Panc1 (cell line): ENCODE measurements at regions not wholly inside any gene's neighbourhood (a gene's known extent, or its start where the extent isn't known, plus 50 kb on each side); places are given as distances from the start of the nearest gene placed in this dataset.

Source experiments
- POLR2AphosphoS5 ChIP-seq: IDR thresholded peaks from 2 replicates; pipeline ENCODE4 v1.6.1; 2012; ENCODE audit warnings: mild to moderate bottlenecking, low read depth, low read length, moderate library complexity
- SIN3A ChIP-seq: IDR thresholded peaks from 2 replicates; pipeline ENCODE4 v1.6.1; 2012; ENCODE audit warnings: low read depth, mild to moderate bottlenecking, low read length, moderate library complexity, borderline replicate concordance; ENCODE audit not compliant: insufficient read depth
- TF ChIP-seq, protein P1 (sequence below): fragments of 450-650 bp; IDR thresholded peaks from 2 replicates; pipeline ENCODE4 v1.5.1; 2017; ENCODE audit warnings: mild to moderate bottlenecking

DNA sequence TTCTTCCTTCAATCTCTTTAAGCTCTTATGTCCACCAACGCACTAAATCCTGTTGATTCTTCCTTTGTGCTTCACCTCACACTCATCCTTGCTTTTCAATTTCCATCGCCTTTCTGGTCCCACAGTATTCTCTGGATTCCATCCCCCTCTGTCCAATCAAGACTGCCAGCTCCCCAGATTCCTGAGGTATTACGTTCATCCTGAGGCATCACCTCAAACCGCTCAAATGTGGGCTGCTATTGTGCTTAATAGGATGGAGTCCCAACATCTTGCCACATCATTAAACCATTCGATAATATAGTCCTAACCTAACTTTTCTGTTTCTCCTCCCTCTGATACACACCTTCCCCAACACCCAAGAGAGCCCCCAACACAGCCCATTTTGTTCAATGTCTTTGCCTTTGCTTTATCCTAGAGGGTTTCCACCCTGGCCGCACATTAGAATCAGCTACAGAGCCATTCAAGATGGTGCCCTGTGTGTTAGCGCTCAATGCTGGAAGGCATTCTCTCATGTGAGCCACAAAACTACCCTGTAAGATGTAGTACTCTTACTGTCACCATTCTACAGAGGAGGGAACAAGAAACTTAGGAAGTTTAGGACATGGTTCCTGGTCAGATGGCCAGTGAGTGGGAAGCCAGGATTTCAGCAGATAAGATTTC, 79.5 kb upstream of the LEP start:
- TF ChIP-seq, protein P1, sequence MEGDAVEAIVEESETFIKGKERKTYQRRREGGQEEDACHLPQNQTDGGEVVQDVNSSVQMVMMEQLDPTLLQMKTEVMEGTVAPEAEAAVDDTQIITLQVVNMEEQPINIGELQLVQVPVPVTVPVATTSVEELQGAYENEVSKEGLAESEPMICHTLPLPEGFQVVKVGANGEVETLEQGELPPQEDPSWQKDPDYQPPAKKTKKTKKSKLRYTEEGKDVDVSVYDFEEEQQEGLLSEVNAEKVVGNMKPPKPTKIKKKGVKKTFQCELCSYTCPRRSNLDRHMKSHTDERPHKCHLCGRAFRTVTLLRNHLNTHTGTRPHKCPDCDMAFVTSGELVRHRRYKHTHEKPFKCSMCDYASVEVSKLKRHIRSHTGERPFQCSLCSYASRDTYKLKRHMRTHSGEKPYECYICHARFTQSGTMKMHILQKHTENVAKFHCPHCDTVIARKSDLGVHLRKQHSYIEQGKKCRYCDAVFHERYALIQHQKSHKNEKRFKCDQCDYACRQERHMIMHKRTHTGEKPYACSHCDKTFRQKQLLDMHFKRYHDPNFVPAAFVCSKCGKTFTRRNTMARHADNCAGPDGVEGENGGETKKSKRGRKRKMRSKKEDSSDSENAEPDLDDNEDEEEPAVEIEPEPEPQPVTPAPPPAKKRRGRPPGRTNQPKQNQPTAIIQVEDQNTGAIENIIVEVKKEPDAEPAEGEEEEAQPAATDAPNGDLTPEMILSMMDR = no peak
- TF ChIP-seq SIN3A (no peak), POLR2AphosphoS5 (no peak)
